NCI-H1048 (cell line): ENCODE measurements at regions not wholly inside any gene's neighbourhood (a gene's known extent, or its start where the extent isn't known, plus 50 kb on each side); places are given as distances from the start of the nearest gene placed in this dataset.

Experiments used
- DNase-seq: peaks from one replicate; lab custom pipeline; 2025; lab: John Stamatoyannopoulos, UW

DNA sequence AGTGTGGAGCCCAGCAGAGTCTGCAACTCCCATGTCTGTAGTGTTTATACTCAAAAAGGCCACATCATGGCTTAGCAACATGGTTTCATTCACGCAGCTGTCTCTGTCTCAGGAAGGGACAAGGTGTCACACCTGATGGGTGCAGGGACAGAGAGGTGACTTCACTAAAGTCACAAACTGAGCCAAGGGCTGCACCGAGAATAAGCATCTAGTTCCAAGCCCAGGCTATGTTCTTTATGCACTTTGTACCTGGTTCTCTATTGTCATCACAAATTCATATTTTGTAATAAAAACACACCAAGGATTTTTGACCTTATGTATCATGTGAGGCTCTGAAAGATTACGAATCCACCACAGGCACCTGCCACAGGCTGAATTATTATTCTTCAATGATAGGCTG, 64.9 kb upstream of the STK32A start:
- no peak for DNase-seq

DNA sequence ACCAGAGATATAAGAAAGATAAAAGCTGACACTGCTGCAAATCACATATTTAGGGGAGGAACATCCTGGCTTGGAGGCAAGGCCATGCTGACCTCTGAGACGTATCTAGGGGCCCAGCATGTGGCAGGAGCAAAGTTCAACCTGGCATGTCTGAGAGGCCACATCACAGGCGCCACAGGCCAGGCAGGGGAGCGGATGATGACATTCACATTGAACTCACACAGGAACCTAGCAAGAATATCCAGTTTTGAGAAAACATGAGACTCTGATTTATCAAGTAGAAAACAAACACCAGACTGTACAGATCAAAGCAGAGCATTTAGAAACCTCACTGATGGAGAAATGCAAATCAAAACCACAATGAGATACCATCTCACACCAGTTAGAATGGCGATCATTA, 64.2 kb upstream of the STK32A start:
- DNase-seq, result no peak

- no peak for DNase-seq
Measured at GRCh38 chr5:147174671-147175265, 60.1 kb upstream of the STK32A start.

DNA sequence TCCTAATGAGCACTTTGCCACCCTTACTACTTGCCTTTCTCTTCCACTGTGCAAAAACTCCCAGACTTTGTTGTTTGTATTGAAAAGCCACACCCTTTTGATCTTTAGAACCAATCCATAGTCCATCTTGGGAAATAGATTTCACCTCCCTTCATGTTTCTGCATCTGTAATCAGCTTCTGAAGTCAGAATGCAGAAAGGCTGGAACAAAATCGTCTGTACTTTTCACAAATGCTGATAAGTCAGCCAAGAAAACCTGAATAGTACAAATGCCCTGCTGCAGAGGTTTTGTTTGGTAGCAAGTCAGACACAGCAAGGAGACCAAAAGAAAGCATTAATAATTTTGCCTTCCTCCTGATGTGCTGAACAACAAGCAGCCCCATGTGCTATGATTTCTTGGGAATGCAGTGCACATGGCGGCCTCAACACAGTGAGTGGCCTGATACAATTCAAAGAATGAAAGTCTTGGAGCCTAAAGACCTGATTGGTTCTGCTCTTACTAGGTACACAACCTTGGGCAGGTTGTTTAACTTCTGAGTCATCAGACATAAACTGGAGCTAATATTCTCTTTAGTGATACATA, 59.2 kb upstream of the STK32A start:
- no peak for DNase-seq

- DNase-seq, result no peak
Measured at GRCh38 chr5:147176422-147176821, 58.4 kb upstream of the STK32A start.

- no peak for DNase-seq
Measured at GRCh38 chr5:147177125-147177840, 57.5 kb upstream of the STK32A start.

GRCh38 chr5:147179562-147180147, 55.2 kb upstream of the STK32A start:
- DNase-seq, result no peak

DNA sequence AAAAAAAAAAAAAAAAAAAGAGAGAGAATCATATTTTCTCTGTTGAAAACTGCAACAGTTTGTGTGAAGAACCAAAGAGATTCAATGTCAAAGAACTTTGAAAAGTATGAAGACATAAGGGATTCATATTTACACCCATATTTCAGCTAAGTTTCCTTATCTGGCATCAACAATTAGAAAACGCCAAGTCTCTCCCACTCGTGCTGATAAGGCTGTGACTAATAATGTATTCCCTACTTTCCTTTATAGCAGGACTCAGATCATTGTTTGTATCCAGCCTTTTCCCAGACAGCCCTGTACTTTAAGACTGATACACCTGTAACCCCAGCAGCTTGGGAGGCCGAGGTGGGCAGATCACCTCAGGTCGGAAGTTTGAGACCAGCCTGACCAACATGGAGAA, 54.1 kb upstream of the STK32A start:
- DNase-seq, result no peak
